IPS-18a (cell line): ENCODE measurements at regions not wholly inside any gene's neighbourhood (a gene's known extent, or its start where the extent isn't known, plus 50 kb on each side); places are given as distances from the start of the nearest gene placed in this dataset.

Experiments
- H3K27ac ChIP-seq: one replicate; pipeline ENCODE4 v1.5.1; 2013; ENCODE audit warnings: low read length
- H3K27me3 ChIP-seq: one replicate; pipeline ENCODE4 v1.6.1; 2013; ENCODE audit warnings: mild to moderate bottlenecking, low read length; ENCODE audit not compliant: control insufficient read depth, insufficient read depth
- H3K36me3 ChIP-seq: one replicate; pipeline ENCODE4 v1.6.1; 2013; ENCODE audit warnings: low read depth, low read length; ENCODE audit not compliant: control insufficient read depth
- H3K4me1 ChIP-seq: one replicate; pipeline ENCODE4 v1.6.1; 2013; ENCODE audit warnings: low read depth, low read length; ENCODE audit not compliant: control insufficient read depth
- H3K4me3 ChIP-seq: one replicate; pipeline ENCODE4 v1.5.1; 2013; ENCODE audit warnings: low read length
- H3K9ac ChIP-seq: one replicate; pipeline ENCODE4 v1.6.1; 2013; ENCODE audit warnings: mild to moderate bottlenecking, low read length, moderate library complexity
- H3K9me3 ChIP-seq: one replicate; pipeline ENCODE4 v1.6.1; 2013; ENCODE audit warnings: low read depth, low read length; ENCODE audit not compliant: control insufficient read depth

- no peaks in the 10 kb centered on the region for H3K4me1 ChIP-seq
- no peaks in the 10 kb centered on the region for H3K27me3 ChIP-seq
- H3K9me3 ChIP-seq, result no peaks in the 10 kb centered on the region
- no peak overlapping the region for H3K4me3 ChIP-seq
- H3K27ac ChIP-seq, result no peak overlapping the region
- H3K36me3 ChIP-seq, result no peaks in the 10 kb centered on the region
- H3K9ac ChIP-seq, result no peak overlapping the region
Measured at GRCh38 chr5:84830265-84830664, 445.6 kb upstream of the EDIL3 start.

- Histone ChIP-seq H3K4me1 (no peaks in the 10 kb centered on the region), H3K9ac (no peak overlapping the region), H3K36me3 (no peaks in the 10 kb centered on the region), H3K27ac (no peak overlapping the region), H3K27me3 (no peaks in the 10 kb centered on the region), H3K9me3 (no peaks in the 10 kb centered on the region), H3K4me3 (no peak overlapping the region)
Measured at GRCh38 chr5:84825606-84826005, 440.9 kb upstream of the EDIL3 start.

- H3K27me3 ChIP-seq, result no peaks in the 10 kb centered on the region
- H3K4me3 ChIP-seq, result no peak overlapping the region
- H3K36me3 ChIP-seq, result no peaks in the 10 kb centered on the region
- H3K9me3 ChIP-seq, result no peaks in the 10 kb centered on the region
- H3K4me1 ChIP-seq, result no peaks in the 10 kb centered on the region
- H3K9ac ChIP-seq, result no peak overlapping the region
- H3K27ac ChIP-seq, result no peak overlapping the region
Measured at GRCh38 chr5:84821924-84822323, 437.2 kb upstream of the EDIL3 start.

- Histone ChIP-seq H3K4me1 (no peaks in the 10 kb centered on the region), H3K27me3 (no peaks in the 10 kb centered on the region), H3K9me3 (no peaks in the 10 kb centered on the region), H3K4me3 (no peak overlapping the region), H3K27ac (no peak overlapping the region), H3K36me3 (no peaks in the 10 kb centered on the region), H3K9ac (no peak overlapping the region)
Measured at GRCh38 chr5:84817953-84818352, 433.3 kb upstream of the EDIL3 start.

- H3K9me3 ChIP-seq, result no peaks in the 10 kb centered on the region
- H3K27me3 ChIP-seq, result no peaks in the 10 kb centered on the region
- no peak overlapping the region for H3K9ac ChIP-seq
- H3K4me1 ChIP-seq, result no peaks in the 10 kb centered on the region
- H3K4me3 ChIP-seq, result no peak overlapping the region
- no peak overlapping the region for H3K27ac ChIP-seq
- no peaks in the 10 kb centered on the region for H3K36me3 ChIP-seq
Measured at GRCh38 chr5:84816746-84817547, 432.3 kb upstream of the EDIL3 start.

- H3K36me3 ChIP-seq, result no peaks in the 10 kb centered on the region
- no peak overlapping the region for H3K4me3 ChIP-seq
- H3K4me1 ChIP-seq, result no peaks in the 10 kb centered on the region
- H3K9ac ChIP-seq, result no peak overlapping the region
- H3K27me3 ChIP-seq, result no peaks in the 10 kb centered on the region
- H3K27ac ChIP-seq, result no peak overlapping the region
- H3K9me3 ChIP-seq, result no peaks in the 10 kb centered on the region
Measured at GRCh38 chr5:84816160-84816559, 431.5 kb upstream of the EDIL3 start.

GRCh38 chr5:84805473-84805872, 420.8 kb upstream of the EDIL3 start:
- H3K4me3 ChIP-seq, result no peak overlapping the region
- no peaks in the 10 kb centered on the region for H3K9me3 ChIP-seq
- no peaks in the 10 kb centered on the region for H3K36me3 ChIP-seq
- H3K9ac ChIP-seq, result no peak overlapping the region
- H3K27me3 ChIP-seq, result no peaks in the 10 kb centered on the region
- H3K27ac ChIP-seq, result no peak overlapping the region
- no peaks in the 10 kb centered on the region for H3K4me1 ChIP-seq

- H3K27ac ChIP-seq, result no peak overlapping the region
- no peak overlapping the region for H3K9ac ChIP-seq
- H3K4me3 ChIP-seq, result no peak overlapping the region
- no peaks in the 10 kb centered on the region for H3K36me3 ChIP-seq
- no peaks in the 10 kb centered on the region for H3K27me3 ChIP-seq
- no peaks in the 10 kb centered on the region for H3K9me3 ChIP-seq
- H3K4me1 ChIP-seq, result no peaks in the 10 kb centered on the region
Measured at GRCh38 chr5:84796399-84796798, 411.7 kb upstream of the EDIL3 start.

- no peaks in the 10 kb centered on the region for H3K36me3 ChIP-seq
- H3K9ac ChIP-seq, result no peak overlapping the region
- no peaks in the 10 kb centered on the region for H3K4me1 ChIP-seq
- H3K4me3 ChIP-seq, result no peak overlapping the region
- no peaks in the 10 kb centered on the region for H3K9me3 ChIP-seq
- no peaks in the 10 kb centered on the region for H3K27me3 ChIP-seq
- no peak overlapping the region for H3K27ac ChIP-seq
Measured at GRCh38 chr5:84794486-84795035, 409.9 kb upstream of the EDIL3 start.

- Histone ChIP-seq H3K36me3 (no peaks in the 10 kb centered on the region), H3K27ac (no peak overlapping the region), H3K4me3 (no peak overlapping the region), H3K4me1 (no peaks in the 10 kb centered on the region), H3K9ac (no peak overlapping the region), H3K9me3 (no peaks in the 10 kb centered on the region), H3K27me3 (no peaks in the 10 kb centered on the region)
Measured at GRCh38 chr5:84791730-84792129, 407.1 kb upstream of the EDIL3 start.

GRCh38 chr5:84791138-84791537, 406.5 kb upstream of the EDIL3 start:
- H3K4me3 ChIP-seq, result no peak overlapping the region
- H3K27ac ChIP-seq, result no peak overlapping the region
- H3K9me3 ChIP-seq, result no peaks in the 10 kb centered on the region
- no peaks in the 10 kb centered on the region for H3K27me3 ChIP-seq
- no peaks in the 10 kb centered on the region for H3K4me1 ChIP-seq
- H3K36me3 ChIP-seq, result no peaks in the 10 kb centered on the region
- no peak overlapping the region for H3K9ac ChIP-seq

GRCh38 chr5:84790406-84790805, 405.7 kb upstream of the EDIL3 start:
- Histone ChIP-seq H3K9ac (no peak overlapping the region), H3K36me3 (no peaks in the 10 kb centered on the region), H3K27me3 (no peaks in the 10 kb centered on the region), H3K27ac (no peak overlapping the region), H3K9me3 (no peaks in the 10 kb centered on the region), H3K4me1 (no peaks in the 10 kb centered on the region), H3K4me3 (no peak overlapping the region)
